ENCODE measurements at regions not wholly inside any gene's neighbourhood (a gene's known extent, or its start where the extent isn't known, plus 50 kb on each side); places are given as distances from the start of the nearest gene placed in this dataset.
"Not testable (repeated sequence)": the region's sequence is repeated elsewhere in the genome, so short reads cannot be mapped to it uniquely, and the experiment has no call there.

- TF ChIP-seq, protein P1, sequence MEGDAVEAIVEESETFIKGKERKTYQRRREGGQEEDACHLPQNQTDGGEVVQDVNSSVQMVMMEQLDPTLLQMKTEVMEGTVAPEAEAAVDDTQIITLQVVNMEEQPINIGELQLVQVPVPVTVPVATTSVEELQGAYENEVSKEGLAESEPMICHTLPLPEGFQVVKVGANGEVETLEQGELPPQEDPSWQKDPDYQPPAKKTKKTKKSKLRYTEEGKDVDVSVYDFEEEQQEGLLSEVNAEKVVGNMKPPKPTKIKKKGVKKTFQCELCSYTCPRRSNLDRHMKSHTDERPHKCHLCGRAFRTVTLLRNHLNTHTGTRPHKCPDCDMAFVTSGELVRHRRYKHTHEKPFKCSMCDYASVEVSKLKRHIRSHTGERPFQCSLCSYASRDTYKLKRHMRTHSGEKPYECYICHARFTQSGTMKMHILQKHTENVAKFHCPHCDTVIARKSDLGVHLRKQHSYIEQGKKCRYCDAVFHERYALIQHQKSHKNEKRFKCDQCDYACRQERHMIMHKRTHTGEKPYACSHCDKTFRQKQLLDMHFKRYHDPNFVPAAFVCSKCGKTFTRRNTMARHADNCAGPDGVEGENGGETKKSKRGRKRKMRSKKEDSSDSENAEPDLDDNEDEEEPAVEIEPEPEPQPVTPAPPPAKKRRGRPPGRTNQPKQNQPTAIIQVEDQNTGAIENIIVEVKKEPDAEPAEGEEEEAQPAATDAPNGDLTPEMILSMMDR (IDR thresholded peaks at IDR 0.05), result no peak
- DNase-seq, result no peak
- ATAC-seq (ENCODE audit: low read depth), result no peak
- intact Hi-C loops (cut with micrococcal nuclease), result no loop called here
- peaks cover 8% of the 10 kb centered on the region for H3K27me3 Mint-ChIP-seq
- H3K36me3 Mint-ChIP-seq (ENCODE audit: low read depth), result no peaks in the 10 kb centered on the region
- ChIA-PET CTCF (no interaction called here), POLR2A (no interaction called here)
- H3K4me3 Mint-ChIP-seq, result no peak overlapping the region
- no peak overlapping the region for H3K27ac Mint-ChIP-seq
- H3K9me3 Mint-ChIP-seq, result no peaks in the 10 kb centered on the region
- H3K4me1 Mint-ChIP-seq, result no peaks in the 10 kb centered on the region
Observed at GRCh38 chr2:222760301-222760897, 88.9 kb downstream of the MOGAT1 start.

- no peaks in the 10 kb centered on the region for H3K36me3 Mint-ChIP-seq (ENCODE audit: low read depth)
- intact Hi-C loops (cut with micrococcal nuclease), result no loop called here
- H3K27me3 Mint-ChIP-seq, result peaks cover 8% of the 10 kb centered on the region
- H3K4me3 Mint-ChIP-seq, result no peak overlapping the region
- ATAC-seq (ENCODE audit: low read depth) (no peak), DNase-seq (no peak)
- TF ChIP-seq, protein P1 (IDR thresholded peaks at IDR 0.05), result no peak
- H3K4me1 Mint-ChIP-seq, result no peaks in the 10 kb centered on the region
- CTCF ChIA-PET, result no interaction called here
- no peak overlapping the region for H3K27ac Mint-ChIP-seq
- POLR2A ChIA-PET, result no interaction called here
- H3K9me3 Mint-ChIP-seq, result no peaks in the 10 kb centered on the region
Observed at GRCh38 chr2:222761888-222762287, 90.4 kb downstream of the MOGAT1 start.

- H3K4me3 Mint-ChIP-seq, result no peak overlapping the region
- no peaks in the 10 kb centered on the region for H3K36me3 Mint-ChIP-seq (ENCODE audit: low read depth)
- POLR2A ChIA-PET, result no interaction called here
- DNase-seq, result no peak
- ATAC-seq (ENCODE audit: low read depth), result no peak
- CTCF ChIA-PET, result no interaction called here
- no peaks in the 10 kb centered on the region for H3K9me3 Mint-ChIP-seq
- peaks cover 8% of the 10 kb centered on the region for H3K27me3 Mint-ChIP-seq
- intact Hi-C loops (cut with micrococcal nuclease), result no loop called here
- no peak overlapping the region for H3K27ac Mint-ChIP-seq
- H3K4me1 Mint-ChIP-seq, result no peaks in the 10 kb centered on the region
- TF ChIP-seq, protein P1 (IDR thresholded peaks at IDR 0.05), result no peak
Observed at GRCh38 chr2:222762342-222762741, 90.9 kb downstream of the MOGAT1 start.

DNA sequence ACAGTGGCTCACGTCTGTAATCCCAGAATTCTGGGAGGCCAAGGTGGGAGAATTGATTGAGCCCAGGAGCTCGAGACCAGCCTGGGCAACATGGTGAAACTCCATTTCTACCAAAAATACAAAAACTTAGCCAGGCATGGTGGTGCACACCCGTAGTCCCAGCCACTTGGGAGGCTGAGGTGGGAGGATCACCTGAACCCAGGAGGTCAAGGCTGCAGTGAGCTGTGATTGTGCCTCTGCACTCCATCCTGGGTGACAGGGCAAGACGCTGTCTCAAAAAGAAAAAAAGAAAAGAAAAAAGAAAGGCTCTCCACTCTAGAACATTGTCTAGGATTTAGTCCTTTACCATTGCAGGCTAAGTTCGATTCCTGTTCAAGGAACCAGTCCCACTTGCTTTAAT lies 94.4 kb downstream of the MOGAT1 start:
- H3K27me3 Mint-ChIP-seq; H3K4me1 Mint-ChIP-seq; ATAC-seq (ENCODE audit: low read depth); intact Hi-C loops (cut with micrococcal nuclease); DNase-seq; H3K9me3 Mint-ChIP-seq; H3K36me3 Mint-ChIP-seq (ENCODE audit: low read depth); H3K27ac Mint-ChIP-seq; CTCF ChIA-PET; POLR2A ChIA-PET; H3K4me3 Mint-ChIP-seq: not testable (repeated sequence)

GRCh38 chr2:222768019-222768418 lies 92.8 kb upstream of the ACSL3 start:
- POLR2A ChIA-PET; H3K4me1 Mint-ChIP-seq; CTCF ChIA-PET; H3K36me3 Mint-ChIP-seq (ENCODE audit: low read depth); H3K4me3 Mint-ChIP-seq; intact Hi-C loops (cut with micrococcal nuclease); ATAC-seq (ENCODE audit: low read depth); DNase-seq; H3K9me3 Mint-ChIP-seq; H3K27ac Mint-ChIP-seq: not testable (repeated sequence)
- peaks cover 10% of the 10 kb centered on the region for H3K27me3 Mint-ChIP-seq

GRCh38 chr2:222769446-222769845 lies 91.4 kb upstream of the ACSL3 start:
- TF ChIP-seq, protein P1 (IDR thresholded peaks at IDR 0.05), result no peak
- H3K9me3 Mint-ChIP-seq, result no peaks in the 10 kb centered on the region
- H3K27me3 Mint-ChIP-seq, result peaks cover 12% of the 10 kb centered on the region
- ChIA-PET POLR2A (no interaction called here), CTCF (no interaction called here)
- H3K36me3 Mint-ChIP-seq (ENCODE audit: low read depth), result no peaks in the 10 kb centered on the region
- intact Hi-C loops (cut with micrococcal nuclease), result no loop called here
- no peak overlapping the region for H3K27ac Mint-ChIP-seq
- DNase-seq, result no peak
- no peaks in the 10 kb centered on the region for H3K4me1 Mint-ChIP-seq
- H3K4me3 Mint-ChIP-seq, result no peak overlapping the region
- ATAC-seq (ENCODE audit: low read depth), result no peak
